GM12891 (cell line): ENCODE measurements at regions not wholly inside any gene's neighbourhood (a gene's known extent, or its start where the extent isn't known, plus 50 kb on each side); places are given as distances from the start of the nearest gene placed in this dataset.

ENCODE experiments used
- POLR2A ChIP-seq: IDR thresholded peaks from 2 replicates; pipeline ENCODE4 v1.6.1; 2011; ENCODE audit warnings: low read depth, low read length, control low read depth
- POLR2AphosphoS5 ChIP-seq: IDR thresholded peaks from 2 replicates; pipeline ENCODE4 v1.6.1; 2011; ENCODE audit warnings: low read depth, low read length, control low read depth
- TAF1 ChIP-seq: IDR thresholded peaks from 2 replicates; pipeline ENCODE4 v1.6.1; 2011; ENCODE audit warnings: low read depth, low read length, control low read depth

- no peak for TF ChIP-seq POLR2A
- no peak for TF ChIP-seq POLR2AphosphoS5
- TF ChIP-seq TAF1: no peak
These were observed 142.4 kb upstream of the SOX11 start for GRCh38 chr2:5549771-5550170.
